ENCODE measurements at regions not wholly inside any gene's neighbourhood (a gene's known extent, or its start where the extent isn't known, plus 50 kb on each side); places are given as distances from the start of the nearest gene placed in this dataset.

GRCh38 chr13:72144636-72145035, 277.6 kb upstream of the DACH1 start:
- TF ChIP-seq POLR2A (IDR thresholded peaks at IDR 0.05; ENCODE audit: low read length) (no peak), GATA1 (IDR thresholded peaks at IDR 0.05; ENCODE audit: low read depth, low read length) (no peak)

Data from erythroblast (primary cell).